LNCaP clone FGC (cell line): ENCODE measurements at regions not wholly inside any gene's neighbourhood (a gene's known extent, or its start where the extent isn't known, plus 50 kb on each side); places are given as distances from the start of the nearest gene placed in this dataset.
"Not testable (repeated sequence)": the region's sequence is repeated elsewhere in the genome, so short reads cannot be mapped to it uniquely, and the experiment has no call there.

ENCODE experiments used
- DNase-seq: peaks from one replicate; pipeline ENCODE4 v3.0.0-alpha.2; 2011; ENCODE audit warnings: low read depth
- H3K4me3 ChIP-seq: 2 replicates; pipeline ENCODE4 v1.5.1; 2011; ENCODE audit warnings: mild to moderate bottlenecking, low read depth, low read length, control low read depth
- CTCF ChIP-seq: IDR thresholded peaks from 2 replicates; pipeline ENCODE4 v1.5.1; 2012; ENCODE audit warnings: mild to moderate bottlenecking; ENCODE audit not compliant: control insufficient read depth, insufficient read depth; ENCODE audit errors: extremely low read depth

GRCh38 chr6:9307786-9308185, 872.4 kb upstream of the SLC35B3 start:
- no peak overlapping the region for H3K4me3 ChIP-seq
- DNase-seq: no peak
- TF ChIP-seq CTCF: no peak

GRCh38 chr6:9307187-9307586, 871.8 kb upstream of the SLC35B3 start:
- no peak overlapping the region for H3K4me3 ChIP-seq
- DNase-seq: no peak
- TF ChIP-seq CTCF: no peak

GRCh38 chr6:9295644-9296043, 860.3 kb upstream of the SLC35B3 start:
- no peak for DNase-seq
- H3K4me3 ChIP-seq: no peak overlapping the region
- TF ChIP-seq CTCF: no peak

- H3K4me3 ChIP-seq: no peak overlapping the region
- DNase-seq: no peak
- TF ChIP-seq CTCF: no peak
Observed at GRCh38 chr6:9292975-9293374, 857.6 kb upstream of the SLC35B3 start.

GRCh38 chr6:9290342-9290741, 855.0 kb upstream of the SLC35B3 start:
- DNase-seq, H3K4me3 ChIP-seq: not testable (repeated sequence)

- TF ChIP-seq CTCF: no peak
- no peak overlapping the region for H3K4me3 ChIP-seq
- no peak for DNase-seq
Observed at GRCh38 chr6:9272671-9273070, 837.3 kb upstream of the SLC35B3 start.

GRCh38 chr6:9266741-9267140, 831.4 kb upstream of the SLC35B3 start:
- no peak for DNase-seq
- TF ChIP-seq CTCF: no peak
- no peak overlapping the region for H3K4me3 ChIP-seq

- no peak for DNase-seq
- H3K4me3 ChIP-seq: no peak overlapping the region
- no peak for TF ChIP-seq CTCF
Observed at GRCh38 chr6:9257215-9257614, 821.9 kb upstream of the SLC35B3 start.
